IMR-90 (cell line): ENCODE measurements at regions not wholly inside any gene's neighbourhood (a gene's known extent, or its start where the extent isn't known, plus 50 kb on each side); places are given as distances from the start of the nearest gene placed in this dataset.

Experiments
- ATAC-seq: fragments of 200-7000 bp; cut with Tn5 transposase; 2 replicates; pipeline ENCODE4 v1.9.1; 2020; ENCODE audit warnings: low read depth, mild to moderate bottlenecking, moderate library complexity
- BruUV-seq: library from RNA; stranded (reverse); fragments of 400-500 nt; replicated peaks from 2 replicates; lab custom pipeline; 2021; lab: Mats Ljungman, UMichigan
- CTCF ChIA-PET: fragments of 300-600 bp; formaldehyde crosslinking; extraction: SDS; loops from one replicate; lab custom pipeline; 2021; ENCODE audit warnings: antibody characterized with exemption; lab: Yijun Ruan, JAX
- POLR2A ChIA-PET: fragments of 300-600 bp; sonication (Branson Sonifier 250); formaldehyde crosslinking; loops from one replicate; lab custom pipeline; 2022; ENCODE audit warnings: antibody characterized with exemption; ENCODE audit not compliant: unreplicated experiment; lab: Charles Lee
- DNase-seq: peaks from one replicate; pipeline ENCODE4 v3.0.0; 2013
- H2AFZ ChIP-seq: replicated peaks from 2 replicates; pipeline ENCODE3; 2013; ENCODE audit warnings: low read length, mild to moderate bottlenecking; ENCODE audit not compliant: poor library complexity
- H2AK5ac ChIP-seq: 2 replicates; pipeline ENCODE4 v1.6.1; 2013; ENCODE audit warnings: low read depth, low read length, inconsistent platforms
- H2AK9ac ChIP-seq: replicated peaks from 2 replicates; pipeline ENCODE3; 2013; ENCODE audit warnings: mild to moderate bottlenecking, low read depth, low read length, moderate library complexity; ENCODE audit not compliant: poor library complexity
- H2BK120ac ChIP-seq: 2 replicates; pipeline ENCODE4 v1.6.1; 2013; ENCODE audit warnings: low read depth, low read length, inconsistent platforms
- H2BK15ac ChIP-seq: 3 replicates; pipeline ENCODE4 v1.6.1; 2013; ENCODE audit warnings: low read depth, low read length, inconsistent platforms
- H2BK20ac ChIP-seq: 2 replicates; pipeline ENCODE4 v1.6.1; 2013; ENCODE audit warnings: low read depth, mild to moderate bottlenecking, inconsistent platforms, low read length, moderate library complexity
- H2BK5ac ChIP-seq: 2 replicates; pipeline ENCODE4 v1.6.1; 2013; ENCODE audit warnings: mild to moderate bottlenecking, low read depth, low read length, inconsistent platforms; ENCODE audit not compliant: poor library complexity, severe bottlenecking
- H3K14ac ChIP-seq: replicated peaks from 2 replicates; pipeline ENCODE4 v1.6.1; 2013; ENCODE audit warnings: low read depth, low read length, inconsistent platforms
- H3K18ac ChIP-seq: 2 replicates; pipeline ENCODE4 v1.6.1; 2013; ENCODE audit warnings: low read depth, low read length, control low read depth
- H3K23ac ChIP-seq: 2 replicates; pipeline ENCODE4 v1.6.1; 2013; ENCODE audit warnings: low read depth, low read length, inconsistent platforms
- H3K27ac ChIP-seq: 2 replicates; pipeline ENCODE4 v1.5.1; 2013; ENCODE audit warnings: mild to moderate bottlenecking, control low read depth, low read length; ENCODE audit not compliant: insufficient read depth
- H3K27me3 ChIP-seq: 2 replicates; pipeline ENCODE4 v1.6.1; 2013; ENCODE audit warnings: low read length; ENCODE audit not compliant: control insufficient read depth, insufficient read depth
- H3K36me3 ChIP-seq: 2 replicates; pipeline ENCODE4 v1.6.1; 2013; ENCODE audit warnings: low read length, mixed read lengths; ENCODE audit not compliant: control insufficient read depth, insufficient read depth
- H3K4ac ChIP-seq: 2 replicates; pipeline ENCODE4 v1.6.1; 2013; ENCODE audit warnings: low read depth, low read length, inconsistent platforms
- H3K4me1 ChIP-seq: 2 replicates; pipeline ENCODE4 v1.6.1; 2013; ENCODE audit warnings: low read length, mixed read lengths; ENCODE audit not compliant: control insufficient read depth, insufficient read depth
- H3K4me2 ChIP-seq: 2 replicates; pipeline ENCODE4 v1.6.1; 2013; ENCODE audit warnings: low read depth, mild to moderate bottlenecking, control low read depth, low read length, moderate library complexity
- H3K4me3 ChIP-seq: 2 replicates; pipeline ENCODE4 v1.5.1; 2013; ENCODE audit warnings: low read depth, mild to moderate bottlenecking, control low read depth, low read length, moderate library complexity; ENCODE audit not compliant: insufficient read depth
- H3K56ac ChIP-seq: 2 replicates; pipeline ENCODE4 v1.6.1; 2013; ENCODE audit warnings: low read length, inconsistent platforms; ENCODE audit not compliant: insufficient read depth; ENCODE audit errors: extremely low read depth
- H3K79me1 ChIP-seq, 2 experiments: 2 replicates each; pipeline ENCODE4 v1.6.1; 2013; ENCODE audit warnings: low read length in 2 of 2, inconsistent platforms in 1 of 2, low read depth in 1 of 2
- H3K9ac ChIP-seq: 2 replicates; pipeline ENCODE4 v1.6.1; 2013; ENCODE audit warnings: low read depth, low read length, control low read depth
- H3K9me1 ChIP-seq: 2 replicates; pipeline ENCODE4 v1.6.1; 2013; ENCODE audit warnings: low read length, inconsistent platforms; ENCODE audit not compliant: insufficient read depth
- H3K9me3 ChIP-seq: 2 replicates; pipeline ENCODE4 v1.6.1; 2013; ENCODE audit warnings: low read length; ENCODE audit not compliant: control insufficient read depth, insufficient read depth
- H4K20me1 ChIP-seq: 2 replicates; pipeline ENCODE4 v1.6.1; 2013; ENCODE audit warnings: low read length, inconsistent platforms; ENCODE audit not compliant: insufficient read depth
- H4K5ac ChIP-seq: 2 replicates; pipeline ENCODE4 v1.6.1; 2013; ENCODE audit warnings: mild to moderate bottlenecking, low read depth, low read length, control low read depth
- H4K8ac ChIP-seq, 2 experiments: 2 replicates each; pipeline ENCODE4 v1.6.1; 2013; ENCODE audit warnings: low read depth in 2 of 2, low read length in 2 of 2, control low read depth in 1 of 2, inconsistent platforms in 1 of 2
- H4K91ac ChIP-seq: 2 replicates; pipeline ENCODE4 v1.6.1; 2013; ENCODE audit warnings: low read depth, low read length, inconsistent platforms; ENCODE audit not compliant: insufficient read depth
- BHLHE40 ChIP-seq: fragments of 150-350 bp; IDR thresholded peaks from 2 replicates; pipeline ENCODE4 v1.6.1; 2016; ENCODE audit warnings: mild to moderate bottlenecking, low read depth, low read length
- CEBPB ChIP-seq: IDR thresholded peaks from 2 replicates; pipeline ENCODE4 v1.6.1; 2012; ENCODE audit warnings: low read depth, low read length, improper control_type of control experiment
- CHD1 ChIP-seq: IDR thresholded peaks from 2 replicates; pipeline ENCODE4 v1.6.1; 2012; ENCODE audit warnings: low read depth, low read length, improper control_type of control experiment
- CTCF ChIP-seq: conservative IDR thresholded peaks from 2 replicates; pipeline ENCODE4 v1.5.1; 2012; ENCODE audit warnings: mild to moderate bottlenecking, low read depth, low read length, improper control_type of control experiment
- ELK1 ChIP-seq: fragments of 150-350 bp; IDR thresholded peaks from 2 replicates; pipeline ENCODE4 v1.6.1; 2016; ENCODE audit warnings: low read depth, mild to moderate bottlenecking, low read length, moderate library complexity, borderline replicate concordance
- FOS ChIP-seq: fragments of 150-350 bp; IDR thresholded peaks from 2 replicates; pipeline ENCODE4 v1.6.1; 2016; ENCODE audit warnings: low read depth, low read length
- MAFK ChIP-seq: IDR thresholded peaks from 2 replicates; pipeline ENCODE4 v1.6.1; 2012; ENCODE audit warnings: low read depth, low read length, improper control_type of control experiment
- MAZ ChIP-seq: IDR thresholded peaks from 2 replicates; pipeline ENCODE4 v1.6.1; 2012; ENCODE audit warnings: low read depth, mild to moderate bottlenecking, low read length, improper control_type of control experiment, moderate library complexity, borderline replicate concordance
- MXI1 ChIP-seq: IDR thresholded peaks from 2 replicates; pipeline ENCODE4 v1.6.1; 2012; ENCODE audit warnings: low read depth, mild to moderate bottlenecking, low read length, moderate library complexity, borderline replicate concordance
- NFE2L2 ChIP-seq: fragments of 150-350 bp; IDR thresholded peaks from 2 replicates; pipeline ENCODE4 v1.6.1; 2016; ENCODE audit warnings: low read depth, mild to moderate bottlenecking, low read length
- POLR2A ChIP-seq: IDR thresholded peaks from 2 replicates; pipeline ENCODE4 v1.6.1; 2012; ENCODE audit warnings: mild to moderate bottlenecking, low read depth, low read length
- RAD21 ChIP-seq: IDR thresholded peaks from 2 replicates; pipeline ENCODE4 v1.6.1; 2012; ENCODE audit warnings: low read length, improper control_type of control experiment
- RCOR1 ChIP-seq: IDR thresholded peaks from 2 replicates; pipeline ENCODE4 v1.6.1; 2012; ENCODE audit warnings: mild to moderate bottlenecking, low read length, improper control_type of control experiment; ENCODE audit not compliant: insufficient replicate concordance
- RFX5 ChIP-seq: IDR thresholded peaks from 2 replicates; pipeline ENCODE4 v1.8.0; 2012; ENCODE audit warnings: low read depth, mild to moderate bottlenecking, low read length, moderate library complexity
- SMC3 ChIP-seq: fragments of 150-350 bp; IDR thresholded peaks from 2 replicates; pipeline ENCODE4 v1.6.1; 2016; ENCODE audit warnings: low read depth, mild to moderate bottlenecking, antibody characterized with exemption, low read length, moderate library complexity
- USF2 ChIP-seq: fragments of 150-350 bp; IDR thresholded peaks from 2 replicates; pipeline ENCODE4 v1.6.1; 2017; ENCODE audit warnings: mild to moderate bottlenecking, antibody characterized with exemption, low read length, low read depth
- whole genome bisulfite sequencing, 2 experiments: methylation state at CpG; one replicate each; pipeline versions ENCODE4 v1.1.5 to v1.1.7; 2013; ENCODE audit warnings: missing lambda C conversion rate in 2 of 2; ENCODE audit not compliant: insufficient read length in 1 of 2; ENCODE audit errors: extremely low coverage in 2 of 2; 5-methylcytosine and 5-hydroxymethylcytosine counted together
- dilution Hi-C: fragments of 300-500 bp; cut with HindIII; formaldehyde crosslinking; loops from one replicate; pipeline ENCODE4 v1.14.3; 2018; ENCODE audit warnings: low sequenced_read_pairs; ENCODE audit not compliant: unreplicated experiment
- in situ Hi-C: fragments of 300-500 bp; cut with MboI; formaldehyde crosslinking; loops from 3 replicates; pipeline ENCODE4 v1.14.3; 2019; ENCODE audit warnings: low sequenced_read_pairs, inconsistent platforms, mixed read lengths
- intact Hi-C: fragments of 100-400 bp; cut with micrococcal nuclease; formaldehyde crosslinking; loops from 2 replicates; pipeline ENCODE4 v1.10.0; 2022

GRCh38 chr4:185932491-185932890, 120.5 kb upstream of the SORBS2 start:
- Histone ChIP-seq H3K18ac (no peak overlapping the region), H3K4me3 (no peak overlapping the region), H4K91ac (no peak overlapping the region), H2AFZ (no peak overlapping the region), H2BK15ac (no peak overlapping the region), H2BK120ac (no peak overlapping the region), H3K27me3 (peaks cover 13% of the 10 kb centered on the region), H2AK5ac (no peak overlapping the region), H3K9me1 (no peaks in the 10 kb centered on the region), H3K79me1 (no peaks in the 10 kb centered on the region), H3K9me3 (no peaks in the 10 kb centered on the region), H3K14ac (no peak overlapping the region), H2AK9ac (no peak overlapping the region), H3K4me2 (no peak overlapping the region), H3K4me1 (no peaks in the 10 kb centered on the region), H2BK5ac (no peak overlapping the region), H3K36me3 (no peaks in the 10 kb centered on the region), H2BK20ac (no peak overlapping the region), H3K9ac (no peak overlapping the region), H3K4ac (no peak overlapping the region), H3K23ac (no peak overlapping the region), H3K56ac (no peak overlapping the region), H3K27ac (no peak overlapping the region), H4K5ac (no peak overlapping the region), H4K8ac (no peak overlapping the region), H4K20me1 (no peaks in the 10 kb centered on the region)
- intact Hi-C loops (no loop called here), in situ Hi-C loops (no loop called here), dilution Hi-C loops (no loop called here)
- ATAC-seq (no peak), DNase-seq (no peak)
- BruUV-seq = no TSS peak
- WGBS, 2 experiments = no CpG with 5 or more reads among the region's 5 CpGs
- POLR2A ChIA-PET = no interaction called here
- CTCF ChIA-PET = interaction anchor here (0.9 kb wide), 1 partner anchor 89 kb away, joined by 3 read pairs; no protein-coding TSS in a partner anchor
- no peak for TF ChIP-seq POLR2A
- TF ChIP-seq MAZ = no peak
- no peak for TF ChIP-seq CHD1
- no peak for TF ChIP-seq MXI1
- TF ChIP-seq RCOR1 = no peak
- no peak for TF ChIP-seq BHLHE40
- no peak for TF ChIP-seq SMC3
- no peak for TF ChIP-seq NFE2L2
- no peak for TF ChIP-seq FOS
- no peak for TF ChIP-seq CTCF
- TF ChIP-seq ELK1 = no peak
- no peak for TF ChIP-seq RAD21
- TF ChIP-seq CEBPB = no peak
- no peak for TF ChIP-seq MAFK
- no peak for TF ChIP-seq RFX5
- no peak for TF ChIP-seq USF2
